ENCODE measurements at regions not wholly inside any gene's neighbourhood (a gene's known extent, or its start where the extent isn't known, plus 50 kb on each side); places are given as distances from the start of the nearest gene placed in this dataset.

DNA sequence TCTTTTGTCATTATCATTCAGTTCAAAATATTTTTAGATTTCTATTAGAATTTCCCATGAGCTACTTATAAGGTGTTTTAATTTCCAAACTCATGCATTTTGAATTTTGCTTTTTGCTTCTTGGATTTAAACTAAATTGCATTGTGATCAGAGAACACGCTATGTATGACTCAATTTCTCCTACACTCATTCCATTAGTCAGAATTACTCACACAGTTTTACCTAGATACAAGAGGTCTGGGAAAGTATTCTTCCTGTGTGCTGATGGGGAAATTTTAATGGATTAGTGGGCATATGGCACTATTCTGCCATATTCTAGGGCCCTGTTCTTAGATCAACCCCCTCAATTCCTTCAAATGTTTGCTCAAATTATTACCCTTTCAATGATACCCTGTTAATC is 49.9 kb upstream of the BMP5 start:
- H3K18ac ChIP-seq (ENCODE audit: extremely low read depth, low read length), result no peak overlapping the region
- DNase-seq (ENCODE audit: low read depth in 1 of 2, low spot score in 2 of 2) (no peak), FAIRE-seq (no peak)
- no peak overlapping the region for H2BK20ac ChIP-seq (ENCODE audit: low read length)
- 96% methylated on average over 1 of the region's 1 CpG; no CpG with 5 or more reads in 1 of the 2 experiments for WGBS, 2 experiments (ENCODE audit: extremely low coverage in 1 of 2, insufficient coverage in 1 of 2, insufficient read length in 1 of 2, insufficient replicate concordance in 2 of 2, low coverage in 1 of 2, low lambda C conversion rate in 2 of 2, missing lambda C conversion rate in 1 of 2)
- no peak overlapping the region for H3K56ac ChIP-seq (replicated peaks; ENCODE audit: insufficient read length, low read depth, low read length)
- no peak overlapping the region for H3K14ac ChIP-seq (ENCODE audit: insufficient read length)
- ChIA-PET CTCF (ENCODE audit: partially characterized antibody) (interaction anchor here (0.8 kb wide), 1 partner anchor 9 kb away, joined by 3 read pairs; no protein-coding TSS in a partner anchor), POLR2A (ENCODE audit: partially characterized antibody) (no interaction called here)
- no peaks in the 10 kb centered on the region for H3K79me1 ChIP-seq (ENCODE audit: low read depth, low read length)
- no peak overlapping the region for H2BK12ac ChIP-seq (ENCODE audit: low read depth, low read length)
- no peak overlapping the region for H2AK5ac ChIP-seq (ENCODE audit: low read depth, low read length)
- no peaks in the 10 kb centered on the region for H4K20me1 ChIP-seq (replicated peaks in 1 of 2; ENCODE audit: control insufficient read depth in 1 of 2, insufficient read depth in 2 of 2, low read length in 2 of 2)
- H2BK120ac ChIP-seq (replicated peaks; ENCODE audit: low read depth, low read length), result no peak overlapping the region
- no peak overlapping the region for H4K5ac ChIP-seq (ENCODE audit: insufficient read length, low read depth, low read length)
- no peak overlapping the region for H3K4me3 ChIP-seq (ENCODE audit: extremely low read depth in 1 of 4, insufficient read depth in 2 of 4, low read depth in 3 of 4, low read length in 4 of 4)
- H2BK15ac ChIP-seq (ENCODE audit: low read length), result no peak overlapping the region
- no peaks in the 10 kb centered on the region for H3K4me1 ChIP-seq (replicated peaks in 1 of 4; ENCODE audit: control insufficient read depth in 3 of 4, insufficient read depth in 4 of 4, low read length in 3 of 4)
- no peak overlapping the region for H3K9ac ChIP-seq (replicated peaks in 1 of 4; ENCODE audit: extremely low read depth in 1 of 4, low read depth in 3 of 4, low read length in 3 of 4)
- H3K23me2 ChIP-seq (ENCODE audit: low read depth, low read length), result no peaks in the 10 kb centered on the region
- no peak overlapping the region for H3K23ac ChIP-seq (ENCODE audit: insufficient read length)
- no peak overlapping the region for H2BK5ac ChIP-seq (ENCODE audit: low read depth, low read length)
- TF ChIP-seq, protein P1, sequence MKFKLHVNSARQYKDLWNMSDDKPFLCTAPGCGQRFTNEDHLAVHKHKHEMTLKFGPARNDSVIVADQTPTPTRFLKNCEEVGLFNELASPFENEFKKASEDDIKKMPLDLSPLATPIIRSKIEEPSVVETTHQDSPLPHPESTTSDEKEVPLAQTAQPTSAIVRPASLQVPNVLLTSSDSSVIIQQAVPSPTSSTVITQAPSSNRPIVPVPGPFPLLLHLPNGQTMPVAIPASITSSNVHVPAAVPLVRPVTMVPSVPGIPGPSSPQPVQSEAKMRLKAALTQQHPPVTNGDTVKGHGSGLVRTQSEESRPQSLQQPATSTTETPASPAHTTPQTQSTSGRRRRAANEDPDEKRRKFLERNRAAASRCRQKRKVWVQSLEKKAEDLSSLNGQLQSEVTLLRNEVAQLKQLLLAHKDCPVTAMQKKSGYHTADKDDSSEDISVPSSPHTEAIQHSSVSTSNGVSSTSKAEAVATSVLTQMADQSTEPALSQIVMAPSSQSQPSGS (IDR thresholded peaks at IDR 0.05; ENCODE audit: low read length), result no peak
- no peak overlapping the region for H2AFZ ChIP-seq (ENCODE audit: low read length)
- no peak overlapping the region for H3K4ac ChIP-seq (replicated peaks; ENCODE audit: insufficient read length, low read depth, low read length)
- H3K79me2 ChIP-seq (ENCODE audit: control insufficient read depth in 1 of 2, insufficient read depth in 2 of 2, low read length in 2 of 2), result no peaks in the 10 kb centered on the region
- H3K9me3 ChIP-seq (ENCODE audit: insufficient read depth in 2 of 2, low read depth in 1 of 2, low read length in 1 of 2), result no peaks in the 10 kb centered on the region
- peaks cover 0 to 1% (median 0%) of the 10 kb centered on the region in 4 experiments; a peak in 1 of 7 replicates for H3K27me3 ChIP-seq (replicated peaks in 1 of 4; ENCODE audit: control insufficient read depth in 3 of 4, extremely low read depth in 1 of 4, insufficient read depth in 3 of 4, low read length in 3 of 4)
- H3K36me3 ChIP-seq (ENCODE audit: control insufficient read depth in 2 of 4, insufficient read depth in 4 of 4, low read length in 3 of 4), result no peaks in the 10 kb centered on the region
- no peak overlapping the region for H3K4me2 ChIP-seq (ENCODE audit: insufficient read depth in 1 of 2, low read depth in 2 of 2, low read length in 2 of 2)
- H4K91ac ChIP-seq (replicated peaks; ENCODE audit: insufficient read length, low read length), result no peak overlapping the region
- no peak overlapping the region for H3K27ac ChIP-seq (ENCODE audit: low read depth, low read length)
- H4K8ac ChIP-seq (ENCODE audit: extremely low read depth, insufficient read depth, low read length), result no peak overlapping the region
